Activated T-helper 17 cell treated with anti-CD3 and anti-CD28 coated beads, Interleukin-2, amount 50 U/mL, for 72 hours (primary cell): ENCODE measurements at regions not wholly inside any gene's neighbourhood (a gene's known extent, or its start where the extent isn't known, plus 50 kb on each side); places are given as distances from the start of the nearest gene placed in this dataset.
"Not testable (repeated sequence)": the region's sequence is repeated elsewhere in the genome, so short reads cannot be mapped to it uniquely, and the experiment has no call there.

Experiments used
- ATAC-seq: fragments of 150-1000 bp; cut with Tn5 transposase; replicated peaks from 2 replicates; pipeline ENCODE4 v1.10.0; 2021; ENCODE audit warnings: mild to moderate bottlenecking, moderate library complexity
- H3K27ac Mint-ChIP-seq: one replicate; pipeline ENCODE4 v1.8.0; 2022; ENCODE audit warnings: mixed read lengths
- H3K27me3 Mint-ChIP-seq: one replicate; pipeline ENCODE4 v1.8.0; 2022; ENCODE audit warnings: mixed read lengths
- H3K36me3 Mint-ChIP-seq: one replicate; pipeline ENCODE4 v1.8.0; 2022; ENCODE audit warnings: low read depth, mild to moderate bottlenecking, mixed read lengths
- H3K4me1 Mint-ChIP-seq: one replicate; pipeline ENCODE4 v1.8.0; 2022; ENCODE audit warnings: mixed read lengths
- H3K4me3 Mint-ChIP-seq: one replicate; pipeline ENCODE4 v1.8.0; 2022; ENCODE audit warnings: mild to moderate bottlenecking, mixed read lengths
- H3K9me3 Mint-ChIP-seq: one replicate; pipeline ENCODE4 v1.8.0; 2022; ENCODE audit warnings: mixed read lengths

GRCh38 chr4:189850239-189850856, 90.3 kb upstream of the FRG1 start:
- ATAC-seq, result no peak
- Mint-ChIP-seq H3K9me3 (peaks cover 10% of the 10 kb centered on the region), H3K27me3 (no peaks in the 10 kb centered on the region), H3K27ac (no peak overlapping the region), H3K4me1 (no peaks in the 10 kb centered on the region), H3K4me3 (no peak overlapping the region), H3K36me3 (no peaks in the 10 kb centered on the region)

- Mint-ChIP-seq H3K4me1 (no peaks in the 10 kb centered on the region), H3K4me3 (no peak overlapping the region), H3K9me3 (peaks cover 10% of the 10 kb centered on the region), H3K27ac (no peak overlapping the region), H3K27me3 (no peaks in the 10 kb centered on the region), H3K36me3 (no peaks in the 10 kb centered on the region)
- no peak for ATAC-seq
Observed at GRCh38 chr4:189858435-189858834, 82.2 kb upstream of the FRG1 start.

- no peaks in the 10 kb centered on the region for H3K27me3 Mint-ChIP-seq
Observed at GRCh38 chr4:189861101-189861500, 79.6 kb upstream of the FRG1 start.

GRCh38 chr4:189869236-189869635, 71.4 kb upstream of the FRG1 start:
- no peaks in the 10 kb centered on the region for H3K9me3 Mint-ChIP-seq
- no peaks in the 10 kb centered on the region for H3K4me1 Mint-ChIP-seq
- H3K27ac Mint-ChIP-seq, result no peak overlapping the region
- no peaks in the 10 kb centered on the region for H3K36me3 Mint-ChIP-seq
- no peaks in the 10 kb centered on the region for H3K27me3 Mint-ChIP-seq
- ATAC-seq, result no peak
- H3K4me3 Mint-ChIP-seq, result no peak overlapping the region

More at GRCh38 chr4:189861101-189861500, 79.6 kb upstream of the FRG1 start:
- Mint-ChIP-seq H3K36me3 (no peaks in the 10 kb centered on the region), H3K9me3 (no peaks in the 10 kb centered on the region), H3K27ac (no peak overlapping the region), H3K4me3 (no peak overlapping the region), H3K4me1 (no peaks in the 10 kb centered on the region)
- ATAC-seq, result no peak

GRCh38 chr4:189870511-189871234, 70.0 kb upstream of the FRG1 start:
- Mint-ChIP-seq H3K9me3 (peaks cover 4% of the 10 kb centered on the region), H3K4me1 (no peaks in the 10 kb centered on the region), H3K27me3 (no peaks in the 10 kb centered on the region), H3K36me3 (no peaks in the 10 kb centered on the region), H3K4me3 (no peak overlapping the region), H3K27ac (no peak overlapping the region)
- no peak for ATAC-seq

- Mint-ChIP-seq H3K4me3 (no peak overlapping the region), H3K4me1 (no peaks in the 10 kb centered on the region), H3K36me3 (no peaks in the 10 kb centered on the region), H3K27ac (no peak overlapping the region), H3K27me3 (no peaks in the 10 kb centered on the region), H3K9me3 (peaks cover 4% of the 10 kb centered on the region)
- no peak for ATAC-seq
Observed at GRCh38 chr4:189874591-189874990, 66.1 kb upstream of the FRG1 start.

- H3K9me3 Mint-ChIP-seq, H3K4me3 Mint-ChIP-seq, ATAC-seq, H3K4me1 Mint-ChIP-seq, H3K36me3 Mint-ChIP-seq, H3K27me3 Mint-ChIP-seq, H3K27ac Mint-ChIP-seq: not testable (repeated sequence)
Observed at GRCh38 chr4:189881190-189881589, 59.5 kb upstream of the FRG1 start.

- not testable (repeated sequence) for H3K27ac Mint-ChIP-seq, ATAC-seq, H3K4me1 Mint-ChIP-seq, H3K4me3 Mint-ChIP-seq, H3K27me3 Mint-ChIP-seq, H3K36me3 Mint-ChIP-seq
- H3K9me3 Mint-ChIP-seq, result peaks cover 12% of the 10 kb centered on the region
Observed at GRCh38 chr4:189888407-189888806, 52.3 kb upstream of the FRG1 start.
